Mammary epithelial cell (primary cell): ENCODE measurements at regions not wholly inside any gene's neighbourhood (a gene's known extent, or its start where the extent isn't known, plus 50 kb on each side); places are given as distances from the start of the nearest gene placed in this dataset.

Source experiments
- EZH2 ChIP-seq: IDR thresholded peaks from 2 replicates; pipeline ENCODE4 v1.6.1; 2012; ENCODE audit warnings: low read length, inconsistent platforms, borderline replicate concordance
- TF ChIP-seq, protein P1 (sequence below), 2 donors: IDR thresholded peaks in 1 of 2; conservative IDR thresholded peaks in 1 of 2; 2 replicates each; pipeline ENCODE4 v1.5.1; 2011 to 2012; ENCODE audit warnings: inconsistent platforms in 2 of 2, low read length in 2 of 2, mild to moderate bottlenecking in 2 of 2, control low read depth in 1 of 2, low read depth in 1 of 2; ENCODE audit not compliant: insufficient read depth in 1 of 2; ENCODE audit errors: extremely low read depth in 1 of 2

GRCh38 chr2:156790343-156791037 is 354.3 kb downstream of the GPD2 start:
- TF ChIP-seq, protein P1, sequence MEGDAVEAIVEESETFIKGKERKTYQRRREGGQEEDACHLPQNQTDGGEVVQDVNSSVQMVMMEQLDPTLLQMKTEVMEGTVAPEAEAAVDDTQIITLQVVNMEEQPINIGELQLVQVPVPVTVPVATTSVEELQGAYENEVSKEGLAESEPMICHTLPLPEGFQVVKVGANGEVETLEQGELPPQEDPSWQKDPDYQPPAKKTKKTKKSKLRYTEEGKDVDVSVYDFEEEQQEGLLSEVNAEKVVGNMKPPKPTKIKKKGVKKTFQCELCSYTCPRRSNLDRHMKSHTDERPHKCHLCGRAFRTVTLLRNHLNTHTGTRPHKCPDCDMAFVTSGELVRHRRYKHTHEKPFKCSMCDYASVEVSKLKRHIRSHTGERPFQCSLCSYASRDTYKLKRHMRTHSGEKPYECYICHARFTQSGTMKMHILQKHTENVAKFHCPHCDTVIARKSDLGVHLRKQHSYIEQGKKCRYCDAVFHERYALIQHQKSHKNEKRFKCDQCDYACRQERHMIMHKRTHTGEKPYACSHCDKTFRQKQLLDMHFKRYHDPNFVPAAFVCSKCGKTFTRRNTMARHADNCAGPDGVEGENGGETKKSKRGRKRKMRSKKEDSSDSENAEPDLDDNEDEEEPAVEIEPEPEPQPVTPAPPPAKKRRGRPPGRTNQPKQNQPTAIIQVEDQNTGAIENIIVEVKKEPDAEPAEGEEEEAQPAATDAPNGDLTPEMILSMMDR (conservative IDR thresholded peaks at IDR 0.05 in 1 of 2, IDR thresholded peaks at IDR 0.05 in 1 of 2; ENCODE audit: extremely low read depth in 1 of 2, insufficient read depth in 1 of 2, low read depth in 1 of 2, low read length in 2 of 2) = no peak
- no peak for TF ChIP-seq EZH2
